ENCODE measurements at regions not wholly inside any gene's neighbourhood (a gene's known extent, or its start where the extent isn't known, plus 50 kb on each side); places are given as distances from the start of the nearest gene placed in this dataset.

- Histone ChIP-seq H3K9me3 (ENCODE audit: severe bottlenecking) (no peaks in the 10 kb centered on the region), H3K27me3 (ENCODE audit: insufficient read depth, low read depth, severe bottlenecking) (no peaks in the 10 kb centered on the region), H3K27ac (no peak overlapping the region), H3K36me3 (no peaks in the 10 kb centered on the region), H3K4me3 (ENCODE audit: low read depth, low read length) (no peak overlapping the region)
- DNase-seq: no peak
- no peak for TF ChIP-seq CTCF (IDR thresholded peaks at IDR 0.05; ENCODE audit: low read depth, low read length)
These were observed 175.2 kb downstream of the TYW3 start for GRCh38 chr1:74908131-74908530.

DNA sequence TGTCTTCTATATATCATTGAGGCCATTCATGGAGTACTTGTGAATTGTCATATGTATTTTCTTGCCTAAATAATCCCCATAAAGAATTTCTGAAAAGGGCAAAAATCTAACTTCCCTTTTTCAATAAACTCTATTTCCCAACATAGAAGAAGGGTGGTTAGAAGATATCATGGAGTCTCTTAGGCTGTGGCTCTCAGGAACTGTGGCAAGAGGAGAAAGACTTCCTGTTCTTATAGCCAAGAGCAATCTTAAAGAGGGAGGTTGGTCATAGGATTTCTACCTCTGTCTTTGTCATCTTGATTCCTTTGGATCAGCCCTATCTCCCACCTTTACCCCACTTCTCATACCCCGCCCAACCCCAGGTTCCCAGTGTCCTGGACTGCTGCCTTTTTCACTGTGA, 175.8 kb downstream of the TYW3 start:
- DNase-seq: no peak

GRCh38 chr1:74913978-74914377, 181.0 kb downstream of the TYW3 start:
- no peak overlapping the region for H3K27ac ChIP-seq
- H3K27me3 ChIP-seq (ENCODE audit: insufficient read depth, low read depth, severe bottlenecking): no peaks in the 10 kb centered on the region
- H3K36me3 ChIP-seq: no peaks in the 10 kb centered on the region
- no peak for DNase-seq
- no peaks in the 10 kb centered on the region for H3K9me3 ChIP-seq (ENCODE audit: severe bottlenecking)
- no peak overlapping the region for H3K4me3 ChIP-seq (ENCODE audit: low read depth, low read length)
- TF ChIP-seq CTCF (IDR thresholded peaks at IDR 0.05; ENCODE audit: low read depth, low read length): no peak

More for the DNA sequence above, 175.8 kb downstream of the TYW3 start:
- Histone ChIP-seq H3K27me3 (ENCODE audit: insufficient read depth, low read depth, severe bottlenecking) (no peaks in the 10 kb centered on the region), H3K9me3 (ENCODE audit: severe bottlenecking) (no peaks in the 10 kb centered on the region), H3K36me3 (no peaks in the 10 kb centered on the region), H3K27ac (no peak overlapping the region), H3K4me3 (ENCODE audit: low read depth, low read length) (no peak overlapping the region)
- no peak for TF ChIP-seq CTCF (IDR thresholded peaks at IDR 0.05; ENCODE audit: low read depth, low read length)

DNA sequence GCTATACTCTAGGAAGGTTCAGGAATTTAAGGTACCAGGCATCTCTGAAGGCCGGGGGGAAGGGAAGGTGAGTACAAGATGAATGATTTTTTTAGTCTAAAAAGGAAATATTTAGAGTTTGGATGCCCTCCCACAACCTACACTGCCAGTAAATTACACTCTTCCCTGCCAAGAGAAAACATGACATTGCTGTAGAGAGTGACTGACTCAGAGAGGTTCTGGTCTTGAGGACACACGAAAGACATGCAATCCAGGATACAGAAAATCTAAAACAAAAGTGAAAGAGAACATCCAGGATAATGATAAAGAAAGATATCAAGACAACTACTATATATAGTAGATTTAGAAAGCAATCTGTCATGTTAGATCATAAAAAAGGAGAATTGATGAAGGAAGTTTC, 200.5 kb downstream of the TYW3 start:
- no peak for DNase-seq
- TF ChIP-seq CTCF (IDR thresholded peaks at IDR 0.05; ENCODE audit: low read depth, low read length): no peak
- no peaks in the 10 kb centered on the region for H3K27me3 ChIP-seq (ENCODE audit: insufficient read depth, low read depth, severe bottlenecking)
- H3K36me3 ChIP-seq: no peaks in the 10 kb centered on the region
- H3K27ac ChIP-seq: no peak overlapping the region
- no peak overlapping the region for H3K4me3 ChIP-seq (ENCODE audit: low read depth, low read length)
- H3K9me3 ChIP-seq (ENCODE audit: severe bottlenecking): no peaks in the 10 kb centered on the region

DNA sequence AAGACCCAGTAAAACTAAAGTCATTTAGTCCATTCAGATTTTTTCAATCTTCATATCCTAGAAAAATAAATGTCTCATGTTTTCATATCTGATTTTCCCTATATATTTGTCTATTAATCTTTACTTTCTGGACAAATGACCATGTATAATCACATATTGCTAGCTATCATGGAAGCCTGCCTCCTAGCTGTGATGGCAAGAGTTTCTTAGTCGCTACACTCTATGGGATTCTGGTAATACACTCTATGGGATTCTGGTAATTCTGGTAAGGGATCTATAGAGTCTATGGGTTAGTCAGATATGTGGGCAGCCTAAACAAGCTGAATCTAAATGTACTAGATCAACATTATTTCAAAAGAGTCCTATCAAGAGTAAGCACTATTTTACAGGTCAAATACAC, 198.7 kb upstream of the LHX8 start:
- no peak for DNase-seq
- Histone ChIP-seq H3K9me3 (ENCODE audit: severe bottlenecking) (no peaks in the 10 kb centered on the region), H3K4me3 (ENCODE audit: low read depth, low read length) (no peak overlapping the region), H3K36me3 (no peaks in the 10 kb centered on the region), H3K27me3 (ENCODE audit: insufficient read depth, low read depth, severe bottlenecking) (no peaks in the 10 kb centered on the region), H3K27ac (no peak overlapping the region)
- TF ChIP-seq CTCF (IDR thresholded peaks at IDR 0.05; ENCODE audit: low read depth, low read length): no peak

DNA sequence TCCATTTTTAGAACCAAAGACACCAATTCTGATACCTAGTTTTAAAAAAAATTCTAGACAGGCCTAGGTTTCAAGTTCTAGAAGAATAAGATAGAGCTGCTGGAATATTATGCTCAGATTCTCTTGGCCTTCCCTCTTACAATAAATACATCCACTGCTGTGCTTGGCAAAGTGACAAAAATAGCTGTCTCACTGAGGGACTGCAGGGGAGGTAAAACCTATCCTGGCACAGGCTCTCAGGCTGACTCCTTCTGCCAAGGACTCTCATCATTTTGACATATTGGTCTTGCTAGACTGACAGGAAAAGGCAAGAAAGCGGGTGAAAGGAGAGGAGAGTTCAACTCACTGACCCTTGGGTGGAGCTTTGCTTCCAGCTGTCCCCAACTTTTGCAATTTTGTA, 197.0 kb upstream of the LHX8 start:
- no peak overlapping the region for H3K27ac ChIP-seq
- H3K4me3 ChIP-seq (ENCODE audit: low read depth, low read length): no peak overlapping the region
- TF ChIP-seq CTCF (IDR thresholded peaks at IDR 0.05; ENCODE audit: low read depth, low read length): no peak
- no peaks in the 10 kb centered on the region for H3K36me3 ChIP-seq
- no peak for DNase-seq
- no peaks in the 10 kb centered on the region for H3K9me3 ChIP-seq (ENCODE audit: severe bottlenecking)
- no peaks in the 10 kb centered on the region for H3K27me3 ChIP-seq (ENCODE audit: insufficient read depth, low read depth, severe bottlenecking)
